CD14-positive monocyte (primary cell): ENCODE measurements at regions not wholly inside any gene's neighbourhood (a gene's known extent, or its start where the extent isn't known, plus 50 kb on each side); places are given as distances from the start of the nearest gene placed in this dataset.

Source experiments
- DNase-seq, 3 donors: peaks; one replicate each; pipeline ENCODE4 v3.0.0-alpha.2; 2011 to 2022
- H2AFZ ChIP-seq: 2 replicates; pipeline ENCODE4 v1.6.0; 2012; ENCODE audit warnings: mild to moderate bottlenecking, low read depth, low read length, inconsistent platforms; ENCODE audit not compliant: insufficient read depth, poor library complexity, severe bottlenecking
- H3K27ac ChIP-seq, 2 donors: 1 replicate in 1 of 2; 2 replicates in 1 of 2; pipeline ENCODE4 v1.5.1; 2012 to 2013; ENCODE audit warnings: low read length in 2 of 2, control low read depth in 1 of 2, inconsistent platforms in 1 of 2, low read depth in 1 of 2, mild to moderate bottlenecking in 1 of 2
- H3K27me3 ChIP-seq, 2 donors: one replicate each; pipeline versions ENCODE4 v1.6.0 to v1.6.1; 2011 to 2013; ENCODE audit warnings: low read length in 2 of 2; ENCODE audit not compliant: control insufficient read depth in 2 of 2, insufficient read depth in 2 of 2
- H3K36me3 ChIP-seq, 2 donors: replicated peaks in 1 of 2; 1 replicate in 1 of 2; 2 replicates in 1 of 2; pipeline versions ENCODE4 v1.5.1 to v1.6.1; 2012 to 2013; ENCODE audit warnings: low read length in 2 of 2, control low read depth in 1 of 2, inconsistent platforms in 1 of 2, mild to moderate bottlenecking in 1 of 2; ENCODE audit not compliant: insufficient read depth in 2 of 2, control insufficient read depth in 1 of 2
- H3K4me1 ChIP-seq, 2 donors: 1 replicate in 1 of 2; 2 replicates in 1 of 2; pipeline versions ENCODE4 v1.5.1 to v1.6.1; 2012 to 2013; ENCODE audit warnings: low read length in 2 of 2, control low read depth in 1 of 2, inconsistent platforms in 1 of 2, mild to moderate bottlenecking in 1 of 2, moderate library complexity in 1 of 2; ENCODE audit not compliant: insufficient read depth in 2 of 2, control insufficient read depth in 1 of 2
- H3K4me2 ChIP-seq: replicated peaks from 2 replicates; pipeline ENCODE3; 2012; ENCODE audit warnings: low read length, moderate library complexity, mild to moderate bottlenecking; ENCODE audit not compliant: poor library complexity, severe bottlenecking; ENCODE audit errors: extremely low read depth
- H3K4me3 ChIP-seq, 3 experiments: fragments of 200-600 bp in 1 of 3; sonication (generic) in 1 of 3; replicated peaks in 1 of 3; 1 replicate in 2 of 3; 2 replicates in 1 of 3; pipeline ENCODE4 v1.5.1; 2011 to 2013; ENCODE audit warnings: low read length in 3 of 3, mild to moderate bottlenecking in 3 of 3, control low read depth in 2 of 3, low read depth in 2 of 3, inconsistent platforms in 1 of 3, moderate library complexity in 1 of 3
- H3K79me2 ChIP-seq: 2 replicates; pipeline ENCODE4 v1.6.0; 2012; ENCODE audit warnings: mild to moderate bottlenecking, control low read depth, inconsistent platforms, low read length, moderate library complexity; ENCODE audit not compliant: insufficient read depth
- H3K9ac ChIP-seq: 2 replicates; pipeline ENCODE4 v1.6.0; 2017; ENCODE audit warnings: low read length, mild to moderate bottlenecking; ENCODE audit not compliant: insufficient read depth, poor library complexity, severe bottlenecking
- H3K9me3 ChIP-seq, 2 donors: replicated peaks in 1 of 2; 1 replicate in 1 of 2; 2 replicates in 1 of 2; pipeline versions ENCODE4 v1.5.1 to v1.6.1; 2012 to 2013; ENCODE audit warnings: low read length in 2 of 2, control low read depth in 1 of 2; ENCODE audit not compliant: control insufficient read depth in 1 of 2, insufficient read depth in 1 of 2
- H4K20me1 ChIP-seq: 2 replicates; pipeline ENCODE4 v1.6.0; 2012; ENCODE audit warnings: mild to moderate bottlenecking, low read length, control low read depth, moderate library complexity; ENCODE audit not compliant: insufficient read depth
- H3K27ac Mint-ChIP-seq, 7 donors: one replicate each; pipeline ENCODE4 v1.8.0; 2020; ENCODE audit warnings: mild to moderate bottlenecking in 7 of 7, mixed read lengths in 7 of 7, moderate library complexity in 6 of 7, inconsistent platforms in 2 of 7
- H3K27me3 Mint-ChIP-seq, 3 donors: one replicate each; pipeline ENCODE4 v1.8.0; 2021 to 2022; ENCODE audit warnings: low read depth in 3 of 3, mild to moderate bottlenecking in 3 of 3, mixed read lengths in 3 of 3, moderate library complexity in 3 of 3, inconsistent platforms in 1 of 3
- H3K36me3 Mint-ChIP-seq, 2 donors: one replicate each; pipeline ENCODE4 v1.8.0; 2020; ENCODE audit warnings: mixed read lengths in 2 of 2, inconsistent platforms in 1 of 2, mild to moderate bottlenecking in 1 of 2
- H3K4me1 Mint-ChIP-seq: one replicate; pipeline ENCODE4 v1.8.0; 2020; ENCODE audit warnings: mild to moderate bottlenecking, mixed read lengths
- H3K4me3 Mint-ChIP-seq, 2 donors: one replicate each; pipeline ENCODE4 v1.8.0; 2020; ENCODE audit warnings: mild to moderate bottlenecking in 2 of 2, mixed read lengths in 2 of 2, moderate library complexity in 1 of 2
- H3K9me3 Mint-ChIP-seq, 7 donors: one replicate each; pipeline ENCODE4 v1.8.0; 2020 to 2022; ENCODE audit warnings: mixed read lengths in 7 of 7, mild to moderate bottlenecking in 6 of 7, moderate library complexity in 6 of 7, inconsistent platforms in 2 of 7
- CTCF ChIP-seq: fragments of 200-600 bp; IDR thresholded peaks from one replicate; pipeline ENCODE4 v1.8.0; 2022; ENCODE audit warnings: antibody characterized with exemption, mild to moderate bottlenecking
- WGBS: methylation state at CpG from one replicate; pipeline ENCODE4 v1.1.5; 2013; ENCODE audit warnings: missing lambda C conversion rate; ENCODE audit not compliant: insufficient coverage; 5-methylcytosine and 5-hydroxymethylcytosine counted together
- intact Hi-C, 2 donors: fragments of 100-400 bp; cut with micrococcal nuclease; formaldehyde crosslinking; loops; one replicate each; pipeline versions ENCODE4 v1.15.0 to v1.15.1; 2023

DNA sequence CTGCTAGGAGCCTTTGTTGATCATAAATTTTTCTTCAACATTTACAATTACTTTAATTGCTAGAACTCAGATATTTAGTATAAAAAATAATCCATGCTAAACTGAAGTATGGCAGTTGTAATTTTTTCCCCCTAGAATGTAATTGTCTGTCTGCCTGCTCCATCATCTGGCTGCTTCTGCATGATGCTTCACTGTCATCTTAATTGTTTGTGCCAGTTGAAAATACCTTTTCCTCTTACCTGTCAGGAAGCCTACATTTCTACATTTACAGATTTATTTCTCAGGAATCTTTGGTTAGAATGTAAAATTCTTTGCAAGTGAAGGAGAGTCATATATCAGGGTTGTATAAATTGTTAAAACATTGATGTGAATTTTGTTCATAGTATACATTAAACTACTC lies 348.6 kb downstream of the GRXCR1 start:
- Histone ChIP-seq H3K4me1 (no peaks in the 10 kb centered on the region), H3K9ac (no peak overlapping the region), H3K79me2 (no peaks in the 10 kb centered on the region), H2AFZ (no peak overlapping the region), H3K27ac (no peak overlapping the region), H3K9me3 (no peaks in the 10 kb centered on the region), H3K36me3 (no peaks in the 10 kb centered on the region), H3K27me3 (no peaks in the 10 kb centered on the region), H3K4me2 (no peak overlapping the region), H4K20me1 (no peaks in the 10 kb centered on the region), H3K4me3 (no peak overlapping the region)
- TF ChIP-seq CTCF: no peak
- H3K36me3 Mint-ChIP-seq: no peaks in the 10 kb centered on the region
- no peak overlapping the region for H3K4me3 Mint-ChIP-seq
- intact Hi-C loops: no loop called here
- H3K27ac Mint-ChIP-seq: no peak overlapping the region
- no peaks in the 10 kb centered on the region for H3K4me1 Mint-ChIP-seq
- no peak for DNase-seq
- no peaks in the 10 kb centered on the region for H3K27me3 Mint-ChIP-seq
- H3K9me3 Mint-ChIP-seq: peaks cover 0 to 11% (median 2%) of the 10 kb centered on the region in 7 donors

DNA sequence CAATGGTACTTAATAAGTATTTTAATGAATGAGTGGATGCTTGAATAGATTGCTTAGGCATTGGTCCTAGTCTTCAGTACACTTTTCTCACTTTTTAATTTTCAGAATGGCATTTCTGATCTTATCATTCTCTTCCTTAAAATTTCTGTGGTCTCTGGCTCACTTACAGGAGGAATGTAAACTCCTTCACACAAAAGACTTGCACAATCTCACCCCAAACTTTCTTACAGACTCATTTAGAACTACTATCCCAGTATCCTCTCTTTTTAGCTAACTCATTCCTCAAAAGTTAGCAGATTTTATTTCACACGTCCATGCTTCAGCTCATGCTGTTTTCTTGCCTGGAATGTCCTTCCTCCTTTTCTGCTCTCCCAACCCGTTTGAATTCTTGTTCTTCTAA lies 350.1 kb downstream of the GRXCR1 start:
- Histone ChIP-seq H2AFZ (no peak overlapping the region), H3K79me2 (no peaks in the 10 kb centered on the region), H3K36me3 (no peaks in the 10 kb centered on the region), H3K4me2 (no peak overlapping the region), H3K4me1 (no peaks in the 10 kb centered on the region), H3K9ac (no peak overlapping the region), H3K27ac (no peak overlapping the region), H3K4me3 (no peak overlapping the region), H3K9me3 (no peaks in the 10 kb centered on the region), H4K20me1 (no peaks in the 10 kb centered on the region), H3K27me3 (no peaks in the 10 kb centered on the region)
- no peaks in the 10 kb centered on the region for H3K36me3 Mint-ChIP-seq
- no peaks in the 10 kb centered on the region for H3K27me3 Mint-ChIP-seq
- DNase-seq: no peak
- H3K4me3 Mint-ChIP-seq: no peak overlapping the region
- no CpG with 5 or more reads among the region's 2 CpGs for WGBS
- peaks cover 0 to 18% (median 2%) of the 10 kb centered on the region in 7 donors for H3K9me3 Mint-ChIP-seq
- intact Hi-C loops: no loop called here
- no peaks in the 10 kb centered on the region for H3K4me1 Mint-ChIP-seq
- H3K27ac Mint-ChIP-seq: no peak overlapping the region
- TF ChIP-seq CTCF: no peak
